LNCaP clone FGC (cell line): ENCODE measurements at regions not wholly inside any gene's neighbourhood (a gene's known extent, or its start where the extent isn't known, plus 50 kb on each side); places are given as distances from the start of the nearest gene placed in this dataset.
A peak's percentile ranks its signal among the peaks of the same experiment; 100 is the strongest.

Experiments used
- DNase-seq: peaks from one replicate; pipeline ENCODE4 v3.0.0-alpha.2; 2011; ENCODE audit warnings: low read depth
- H3K4me3 ChIP-seq: 2 replicates; pipeline ENCODE4 v1.5.1; 2011; ENCODE audit warnings: mild to moderate bottlenecking, low read depth, low read length, control low read depth
- TF ChIP-seq, protein P1 (sequence below): IDR thresholded peaks from 2 replicates; pipeline ENCODE4 v1.5.1; 2012; ENCODE audit warnings: mild to moderate bottlenecking; ENCODE audit not compliant: control insufficient read depth, insufficient read depth; ENCODE audit errors: extremely low read depth

DNA sequence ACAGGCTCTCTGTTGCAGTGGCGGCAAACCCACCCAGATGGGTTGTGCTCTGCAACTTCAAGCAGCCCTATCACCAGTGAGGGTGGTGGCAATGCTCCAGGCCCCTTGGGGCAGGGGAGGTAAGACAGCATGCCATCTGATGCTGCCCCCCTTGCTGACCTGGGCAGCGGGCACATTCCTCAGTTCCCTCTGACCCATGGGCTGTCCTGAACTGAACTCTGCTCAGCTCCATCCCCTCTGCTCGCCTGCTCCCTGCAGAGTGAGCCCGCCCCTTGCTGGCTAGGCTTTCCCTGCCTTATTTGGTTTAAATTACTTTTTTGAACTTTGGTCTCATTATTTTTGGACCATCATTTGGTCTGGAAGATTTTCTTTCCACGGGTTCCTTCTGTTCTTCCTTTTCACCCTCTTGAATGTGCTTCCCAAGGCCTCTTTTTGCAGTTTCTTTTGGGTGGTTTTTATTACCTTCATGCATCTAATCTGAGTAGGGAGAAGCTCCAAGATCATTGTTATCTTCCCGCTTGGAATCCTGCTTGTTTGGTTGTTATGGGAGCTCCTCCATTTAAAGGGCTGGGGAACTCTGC is 565.4 kb downstream of the TNS1 start:
- no peak overlapping the region for H3K4me3 ChIP-seq
- no peak for DNase-seq
- TF ChIP-seq, protein P1, sequence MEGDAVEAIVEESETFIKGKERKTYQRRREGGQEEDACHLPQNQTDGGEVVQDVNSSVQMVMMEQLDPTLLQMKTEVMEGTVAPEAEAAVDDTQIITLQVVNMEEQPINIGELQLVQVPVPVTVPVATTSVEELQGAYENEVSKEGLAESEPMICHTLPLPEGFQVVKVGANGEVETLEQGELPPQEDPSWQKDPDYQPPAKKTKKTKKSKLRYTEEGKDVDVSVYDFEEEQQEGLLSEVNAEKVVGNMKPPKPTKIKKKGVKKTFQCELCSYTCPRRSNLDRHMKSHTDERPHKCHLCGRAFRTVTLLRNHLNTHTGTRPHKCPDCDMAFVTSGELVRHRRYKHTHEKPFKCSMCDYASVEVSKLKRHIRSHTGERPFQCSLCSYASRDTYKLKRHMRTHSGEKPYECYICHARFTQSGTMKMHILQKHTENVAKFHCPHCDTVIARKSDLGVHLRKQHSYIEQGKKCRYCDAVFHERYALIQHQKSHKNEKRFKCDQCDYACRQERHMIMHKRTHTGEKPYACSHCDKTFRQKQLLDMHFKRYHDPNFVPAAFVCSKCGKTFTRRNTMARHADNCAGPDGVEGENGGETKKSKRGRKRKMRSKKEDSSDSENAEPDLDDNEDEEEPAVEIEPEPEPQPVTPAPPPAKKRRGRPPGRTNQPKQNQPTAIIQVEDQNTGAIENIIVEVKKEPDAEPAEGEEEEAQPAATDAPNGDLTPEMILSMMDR, result no peak

DNA sequence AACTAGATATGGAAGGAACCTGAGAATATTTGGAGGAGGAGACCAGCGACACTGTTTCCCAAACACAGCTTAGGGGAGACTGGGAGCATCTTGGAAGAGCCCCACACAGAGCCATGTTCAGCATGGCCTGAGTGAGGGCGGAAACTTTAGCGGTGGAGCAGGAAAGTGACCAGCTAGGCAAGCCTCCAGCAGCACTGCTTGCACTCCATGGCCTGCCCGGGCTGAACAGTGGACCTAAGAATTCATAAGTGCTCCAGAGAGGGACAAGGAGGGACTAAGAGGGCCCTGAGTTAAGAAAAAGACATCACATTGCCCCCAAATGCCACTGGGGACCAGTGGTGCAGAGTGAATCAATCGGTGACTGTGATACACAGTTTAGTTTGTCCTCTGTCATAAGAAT is 566.4 kb downstream of the TNS1 start:
- no peak for DNase-seq
- TF ChIP-seq, protein P1, result no peak

DNA sequence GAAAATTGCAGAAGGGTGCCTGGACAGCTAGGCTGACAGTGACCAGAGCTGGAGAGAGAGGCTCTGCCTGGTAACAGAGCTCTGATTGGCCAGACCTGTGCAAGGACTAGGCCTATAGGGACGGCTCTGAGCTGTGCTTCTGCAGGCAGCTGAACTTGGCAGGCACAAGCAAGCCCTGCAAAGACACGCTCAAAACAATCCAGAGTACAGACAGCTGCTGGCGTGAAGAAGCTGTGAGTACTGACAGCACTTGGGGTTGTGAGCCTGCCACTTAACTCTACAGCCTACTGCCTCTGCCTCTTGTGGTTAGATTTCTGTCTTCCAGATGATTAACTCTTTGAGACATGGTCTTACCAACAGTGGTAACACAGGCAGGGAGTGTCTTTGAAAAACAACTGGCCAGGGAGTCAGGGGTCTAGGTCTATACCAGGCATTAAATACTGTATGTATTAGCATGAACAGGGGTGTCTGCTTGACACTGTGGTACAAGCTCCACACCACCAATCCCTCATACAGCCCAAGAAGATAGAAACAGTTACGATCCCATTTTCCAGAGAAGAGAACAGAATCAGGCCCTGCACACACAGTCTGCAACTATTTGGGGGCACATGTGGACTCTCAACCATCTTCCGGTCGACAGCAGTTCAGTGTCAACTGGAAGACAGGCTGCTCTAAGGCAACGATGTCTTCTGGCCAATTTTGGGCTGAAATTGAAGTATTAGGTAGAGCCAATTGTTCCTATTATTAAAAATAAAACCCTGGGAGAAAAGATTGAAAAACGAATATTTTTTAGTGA is 568.4 kb downstream of the TNS1 start:
- DNase-seq, result peak; percentile 92
- H3K4me3 ChIP-seq, result no peak overlapping the region
- TF ChIP-seq, protein P1, result no peak

More for the DNA sequence above, 566.4 kb downstream of the TNS1 start:
- no peak overlapping the region for H3K4me3 ChIP-seq

DNA sequence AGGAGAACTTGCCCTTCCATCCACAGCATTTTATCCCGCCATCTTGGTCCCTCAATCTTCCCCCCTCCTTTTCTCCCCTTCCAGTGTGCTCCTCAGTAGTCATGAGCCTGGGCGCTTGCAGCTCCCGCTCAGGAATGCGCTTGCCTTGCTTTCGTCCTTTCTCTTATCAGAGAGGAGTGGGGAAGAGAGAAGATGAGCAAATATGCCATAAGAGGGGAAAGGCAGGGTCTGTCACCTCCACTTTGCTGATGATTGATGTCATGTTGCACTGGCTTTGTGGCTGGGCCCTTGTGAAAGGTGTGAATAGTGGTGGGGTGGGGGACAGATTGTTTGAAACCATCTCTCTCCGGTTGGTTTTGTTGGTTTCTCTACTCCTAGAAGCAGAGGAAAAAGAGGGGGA is 569.3 kb downstream of the TNS1 start:
- DNase-seq, result no peak
- TF ChIP-seq, protein P1, result no peak

DNA sequence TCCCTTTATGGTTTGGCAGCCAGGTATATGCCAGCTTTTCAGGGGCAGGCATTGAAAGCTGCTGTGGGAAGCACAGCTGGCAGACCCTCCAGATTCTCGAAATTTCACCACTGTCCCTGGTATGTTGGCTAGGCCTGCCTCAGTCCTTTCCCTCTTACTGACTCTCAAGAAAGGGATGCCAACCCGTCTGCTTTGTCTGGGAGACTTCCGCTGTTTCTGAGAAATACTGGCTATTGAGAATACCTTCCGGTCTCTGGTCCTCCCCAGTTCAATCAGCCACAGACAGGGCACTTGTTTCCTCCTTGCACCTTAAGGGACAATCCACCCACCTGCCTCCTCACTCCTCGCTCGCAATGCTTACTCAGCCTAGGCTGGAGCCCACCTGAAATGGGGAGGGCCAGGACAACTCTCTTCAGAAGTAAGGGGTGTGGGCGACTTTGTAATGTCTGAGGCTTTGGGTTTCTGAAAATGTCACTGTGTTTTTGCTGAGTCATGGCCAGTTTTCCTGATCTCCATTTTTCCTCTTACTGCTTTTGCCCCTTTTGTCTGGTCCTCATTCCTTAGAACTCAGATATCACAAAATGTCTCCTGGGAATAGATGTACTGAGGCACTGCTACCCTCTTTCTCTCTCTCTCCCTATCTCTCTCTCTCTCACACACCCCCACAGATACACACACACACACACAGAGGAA is 571.1 kb downstream of the TNS1 start:
- no peak overlapping the region for H3K4me3 ChIP-seq
- DNase-seq, result no peak
- TF ChIP-seq, protein P1, result no peak

More for the DNA sequence above, 569.3 kb downstream of the TNS1 start:
- no peak overlapping the region for H3K4me3 ChIP-seq

DNA sequence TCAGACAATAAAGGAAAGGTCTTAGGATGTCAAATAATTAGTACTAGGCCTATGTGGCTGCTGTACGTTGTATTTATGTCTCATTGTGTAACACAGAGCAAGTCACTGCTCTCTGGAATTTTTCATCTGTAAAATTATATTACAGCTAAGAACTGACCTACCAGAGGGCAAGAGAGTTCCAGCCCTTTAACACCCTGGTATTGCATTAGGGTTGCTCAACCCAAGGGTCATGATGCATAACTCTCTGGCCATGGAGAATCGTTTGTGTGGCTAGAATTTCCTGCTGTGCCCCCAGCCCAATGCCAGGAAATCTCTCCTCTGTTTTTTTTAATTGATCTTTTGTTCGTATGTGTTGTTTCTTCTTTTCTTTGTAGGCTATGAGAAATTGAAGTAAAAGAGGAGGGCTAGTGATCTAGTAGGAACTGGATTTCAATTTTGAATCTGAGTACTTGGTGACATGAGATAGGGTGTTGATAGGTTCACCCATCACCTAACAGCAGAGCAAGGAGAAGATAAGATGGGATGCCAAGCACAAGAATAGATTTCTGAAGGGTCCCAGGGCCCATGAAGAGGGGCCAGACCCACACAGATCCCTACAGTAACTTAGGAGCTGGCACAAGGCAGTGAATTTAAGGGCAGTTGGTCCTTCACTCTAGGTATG is 571.2 kb upstream of the TNP1 start:
- no peak overlapping the region for H3K4me3 ChIP-seq
- TF ChIP-seq, protein P1, result no peak
- no peak for DNase-seq
